H9 (cell line): ENCODE measurements at regions not wholly inside any gene's neighbourhood (a gene's known extent, or its start where the extent isn't known, plus 50 kb on each side); places are given as distances from the start of the nearest gene placed in this dataset.

Experiments used
- DNase-seq: peaks from one replicate; pipeline ENCODE4 v3.0.0-alpha.2; 2017
- H2AFZ ChIP-seq: one replicate; pipeline ENCODE4 v1.6.1; 2013; ENCODE audit warnings: mild to moderate bottlenecking, low read length, control low read depth, moderate library complexity
- H2AK5ac ChIP-seq: 2 replicates; pipeline ENCODE4 v1.6.1; 2013; ENCODE audit warnings: low read length, control low read depth, mixed read lengths; ENCODE audit not compliant: insufficient read length
- H2BK120ac ChIP-seq: one replicate; pipeline ENCODE4 v1.6.1; 2013; ENCODE audit warnings: low read depth, mild to moderate bottlenecking, low read length, control low read depth, inconsistent platforms; ENCODE audit not compliant: poor library complexity, severe bottlenecking
- H2BK12ac ChIP-seq: 2 replicates; pipeline ENCODE4 v1.6.1; 2013; ENCODE audit warnings: low read length, control low read depth, mixed read lengths, low read depth; ENCODE audit not compliant: insufficient read length
- H2BK15ac ChIP-seq: 2 replicates; pipeline ENCODE4 v1.6.1; 2013; ENCODE audit warnings: low read depth, low read length, control low read depth
- H2BK20ac ChIP-seq: one replicate; pipeline ENCODE4 v1.6.1; 2013; ENCODE audit warnings: low read depth, mild to moderate bottlenecking, low read length, control low read depth, inconsistent platforms; ENCODE audit not compliant: poor library complexity, severe bottlenecking
- H2BK5ac ChIP-seq: 2 replicates; pipeline ENCODE4 v1.6.1; 2013; ENCODE audit warnings: low read length, control low read depth, mixed read lengths; ENCODE audit not compliant: insufficient read length
- H3K14ac ChIP-seq: 2 replicates; pipeline ENCODE4 v1.6.1; 2013; ENCODE audit warnings: low read length, control low read depth; ENCODE audit not compliant: insufficient read depth
- H3K18ac ChIP-seq: 2 replicates; pipeline ENCODE4 v1.6.1; 2013; ENCODE audit warnings: low read depth, mild to moderate bottlenecking, mixed read lengths, low read length, control low read depth; ENCODE audit not compliant: insufficient read length
- H3K23ac ChIP-seq: 2 replicates; pipeline ENCODE4 v1.6.1; 2013; ENCODE audit warnings: low read length, control low read depth, mixed read lengths, low read depth; ENCODE audit not compliant: insufficient read length
- H3K23me2 ChIP-seq: 2 replicates; pipeline ENCODE4 v1.6.1; 2013; ENCODE audit warnings: low read depth, mild to moderate bottlenecking, mixed read lengths, low read length, control low read depth; ENCODE audit not compliant: insufficient read length, poor library complexity, severe bottlenecking
- H3K27ac ChIP-seq: 2 replicates; pipeline ENCODE4 v1.5.1; 2013; ENCODE audit warnings: low read length, control low read depth, mixed read lengths, low read depth; ENCODE audit not compliant: insufficient read length
- H3K27me3 ChIP-seq: 2 replicates; pipeline ENCODE4 v1.6.1; 2013; ENCODE audit warnings: low read length, control low read depth, inconsistent platforms; ENCODE audit not compliant: insufficient read depth
- H3K4ac ChIP-seq: 2 replicates; pipeline ENCODE4 v1.6.1; 2013; ENCODE audit warnings: low read depth, mild to moderate bottlenecking, control low read depth, inconsistent platforms, low read length, moderate library complexity
- H3K4me1 ChIP-seq: 2 replicates; pipeline ENCODE4 v1.6.1; 2013; ENCODE audit warnings: low read length, control low read depth, inconsistent platforms; ENCODE audit not compliant: insufficient read depth
- H3K4me2 ChIP-seq: 2 replicates; pipeline ENCODE4 v1.6.1; 2013; ENCODE audit warnings: low read length, control low read depth, mixed read lengths; ENCODE audit not compliant: insufficient read length, insufficient read depth
- H3K56ac ChIP-seq: 2 replicates; pipeline ENCODE4 v1.6.1; 2013; ENCODE audit warnings: low read depth, mild to moderate bottlenecking, mixed read lengths, low read length, control low read depth; ENCODE audit not compliant: insufficient read length
- H3K79me1 ChIP-seq: 2 replicates; pipeline ENCODE4 v1.6.1; 2013; ENCODE audit warnings: low read depth, mild to moderate bottlenecking, moderate library complexity, low read length, control low read depth, inconsistent platforms; ENCODE audit not compliant: insufficient read depth, poor library complexity, severe bottlenecking
- H3K79me2 ChIP-seq: 2 replicates; pipeline ENCODE4 v1.6.1; 2013; ENCODE audit warnings: low read length, control low read depth, inconsistent platforms; ENCODE audit not compliant: insufficient read depth
- H3K9ac ChIP-seq: 2 replicates; pipeline ENCODE4 v1.6.1; 2013; ENCODE audit warnings: low read length, control low read depth, mixed read lengths; ENCODE audit not compliant: insufficient read length; ENCODE audit errors: extremely low read depth
- H3K9me3 ChIP-seq: one replicate; pipeline ENCODE4 v1.6.1; 2013; ENCODE audit warnings: low read depth, low read length, inconsistent platforms; ENCODE audit not compliant: control insufficient read depth
- H3T11ph ChIP-seq: one replicate; pipeline ENCODE4 v1.6.1; 2013; ENCODE audit warnings: mild to moderate bottlenecking, low read length, control low read depth, inconsistent platforms
- H4K20me1 ChIP-seq: one replicate; pipeline ENCODE4 v1.6.1; 2013; ENCODE audit not compliant: control insufficient read depth, insufficient read length, insufficient read depth
- H4K5ac ChIP-seq: 2 replicates; pipeline ENCODE4 v1.6.1; 2013; ENCODE audit warnings: low read depth, mild to moderate bottlenecking, mixed read lengths, low read length, control low read depth; ENCODE audit not compliant: insufficient read length
- H4K8ac ChIP-seq: replicated peaks from 2 replicates; pipeline ENCODE4 v1.6.1; 2013; ENCODE audit warnings: low read length, control low read depth, mixed read lengths, low read depth; ENCODE audit not compliant: insufficient read length
- H4K91ac ChIP-seq: 2 replicates; pipeline ENCODE4 v1.6.1; 2013; ENCODE audit warnings: low read depth, mild to moderate bottlenecking, moderate library complexity, mixed read lengths, low read length, control low read depth; ENCODE audit not compliant: insufficient read length
- H3K27ac Mint-ChIP-seq, 3 experiments: 2 replicates in 2 of 3; 3 replicates in 1 of 3; pipeline ENCODE4 v1.8.0; 2020 to 2021; ENCODE audit warnings: mixed read lengths in 3 of 3, mild to moderate bottlenecking in 1 of 3, moderate library complexity in 1 of 3
- H3K27me3 Mint-ChIP-seq: 2 replicates; pipeline ENCODE4 v1.8.0; 2021; ENCODE audit warnings: low read depth, mild to moderate bottlenecking, moderate library complexity, mixed read lengths
- H3K36me3 Mint-ChIP-seq, 3 experiments: 2 replicates in 2 of 3; 3 replicates in 1 of 3; pipeline ENCODE4 v1.8.0; 2020 to 2021; ENCODE audit warnings: low read depth in 3 of 3, mixed read lengths in 3 of 3; ENCODE audit not compliant: insufficient read depth in 1 of 3
- H3K4me1 Mint-ChIP-seq, 2 experiments: 2 replicates each; pipeline ENCODE4 v1.8.0; 2020; ENCODE audit warnings: mixed read lengths in 2 of 2
- H3K4me3 Mint-ChIP-seq, 2 experiments: 2 replicates in 1 of 2; 3 replicates in 1 of 2; pipeline ENCODE4 v1.8.0; 2020 to 2021; ENCODE audit warnings: mild to moderate bottlenecking in 2 of 2, mixed read lengths in 2 of 2, moderate library complexity in 1 of 2
- H3K9me3 Mint-ChIP-seq, 2 experiments: 2 replicates in 1 of 2; 3 replicates in 1 of 2; pipeline ENCODE4 v1.8.0; 2020; ENCODE audit warnings: mild to moderate bottlenecking in 2 of 2, mixed read lengths in 2 of 2, moderate library complexity in 1 of 2
- WGBS: extraction: QIAGEN DNeasy Blood & Tissue Kit; methylation state at CpG from one replicate; pipeline ENCODE4 v1.1.7; 2013; ENCODE audit warnings: missing lambda C conversion rate, low lambda C conversion rate, mixed read lengths; ENCODE audit not compliant: insufficient read length; ENCODE audit errors: extremely low coverage; 5-methylcytosine and 5-hydroxymethylcytosine counted together
- TF ChIP-seq, protein P1 (sequence below): fragments of 200-600 bp; sonication (generic); conservative IDR thresholded peaks from 3 replicates; pipeline ENCODE4 v1.8.0; 2021; ENCODE audit warnings: antibody characterized with exemption, mild to moderate bottlenecking

GRCh38 chr9:4353236-4353635 lies 53.4 kb upstream of the GLIS3 start:
- Histone ChIP-seq H3K9ac (no peak overlapping the region), H4K5ac (no peak overlapping the region), H3K14ac (no peak overlapping the region), H2AFZ (no peak overlapping the region), H3K23me2 (no peaks in the 10 kb centered on the region), H3K27me3 (no peaks in the 10 kb centered on the region), H4K8ac (no peak overlapping the region), H3T11ph (no peak overlapping the region), H3K9me3 (no peaks in the 10 kb centered on the region), H2BK12ac (no peak overlapping the region), H3K23ac (no peak overlapping the region), H3K56ac (no peak overlapping the region), H2BK5ac (no peak overlapping the region), H2BK15ac (no peak overlapping the region), H2AK5ac (no peak overlapping the region), H4K91ac (no peak overlapping the region), H2BK20ac (no peak overlapping the region), H4K20me1 (no peaks in the 10 kb centered on the region), H3K18ac (no peak overlapping the region), H2BK120ac (no peak overlapping the region), H3K27ac (no peak overlapping the region), H3K79me1 (no peaks in the 10 kb centered on the region), H3K4me1 (peaks cover under 1% of the 10 kb centered on the region; the same call in 1 of the 2 replicates), H3K4ac (no peak overlapping the region), H3K4me2 (no peak overlapping the region), H3K79me2 (no peaks in the 10 kb centered on the region)
- no CpG with 5 or more reads among the region's 3 CpGs for WGBS
- H3K9me3 Mint-ChIP-seq: peaks cover 0 to 3% of the 10 kb centered on the region in 2 experiments; a peak in 2 of 5 replicates
- H3K4me1 Mint-ChIP-seq: peaks cover 0 to 8% of the 10 kb centered on the region in 2 experiments; a peak in 3 of 4 replicates
- no peak for DNase-seq
- TF ChIP-seq, protein P1, sequence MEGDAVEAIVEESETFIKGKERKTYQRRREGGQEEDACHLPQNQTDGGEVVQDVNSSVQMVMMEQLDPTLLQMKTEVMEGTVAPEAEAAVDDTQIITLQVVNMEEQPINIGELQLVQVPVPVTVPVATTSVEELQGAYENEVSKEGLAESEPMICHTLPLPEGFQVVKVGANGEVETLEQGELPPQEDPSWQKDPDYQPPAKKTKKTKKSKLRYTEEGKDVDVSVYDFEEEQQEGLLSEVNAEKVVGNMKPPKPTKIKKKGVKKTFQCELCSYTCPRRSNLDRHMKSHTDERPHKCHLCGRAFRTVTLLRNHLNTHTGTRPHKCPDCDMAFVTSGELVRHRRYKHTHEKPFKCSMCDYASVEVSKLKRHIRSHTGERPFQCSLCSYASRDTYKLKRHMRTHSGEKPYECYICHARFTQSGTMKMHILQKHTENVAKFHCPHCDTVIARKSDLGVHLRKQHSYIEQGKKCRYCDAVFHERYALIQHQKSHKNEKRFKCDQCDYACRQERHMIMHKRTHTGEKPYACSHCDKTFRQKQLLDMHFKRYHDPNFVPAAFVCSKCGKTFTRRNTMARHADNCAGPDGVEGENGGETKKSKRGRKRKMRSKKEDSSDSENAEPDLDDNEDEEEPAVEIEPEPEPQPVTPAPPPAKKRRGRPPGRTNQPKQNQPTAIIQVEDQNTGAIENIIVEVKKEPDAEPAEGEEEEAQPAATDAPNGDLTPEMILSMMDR: no peak
- no peak overlapping the region for H3K4me3 Mint-ChIP-seq
- no peaks in the 10 kb centered on the region; the same call in 1 of the 2 replicates for H3K27me3 Mint-ChIP-seq
- H3K36me3 Mint-ChIP-seq: no peaks in the 10 kb centered on the region; a peak in 1 of 7 replicates
- no peak overlapping the region; a peak in 1 of 7 replicates for H3K27ac Mint-ChIP-seq
